Chondrocyte (in vitro differentiated cells): ENCODE measurements at regions not wholly inside any gene's neighbourhood (a gene's known extent, or its start where the extent isn't known, plus 50 kb on each side); places are given as distances from the start of the nearest gene placed in this dataset.
A peak's percentile ranks its signal among the peaks of the same experiment; 100 is the strongest.
"Not testable (repeated sequence)": the region's sequence is repeated elsewhere in the genome, so short reads cannot be mapped to it uniquely, and the experiment has no call there.

Experiments
- DNase-seq: peaks from one replicate; pipeline ENCODE4 v3.0.0; 2021; ENCODE audit warnings: mixed read lengths, low spot score
- H3K27ac Mint-ChIP-seq: one replicate; pipeline ENCODE4 v1.8.0; 2021; ENCODE audit warnings: mild to moderate bottlenecking, moderate library complexity, mixed read lengths; ENCODE audit not compliant: unreplicated experiment
- H3K27me3 Mint-ChIP-seq: 2 replicates; pipeline ENCODE4 v1.8.0; 2021; ENCODE audit warnings: low read depth, mixed read lengths
- H3K36me3 Mint-ChIP-seq: 2 replicates; pipeline ENCODE4 v1.8.0; 2021; ENCODE audit warnings: low read depth, mixed read lengths
- H3K4me1 Mint-ChIP-seq: 2 replicates; pipeline ENCODE4 v1.8.0; 2021; ENCODE audit warnings: low read depth, mild to moderate bottlenecking, mixed read lengths
- H3K4me3 Mint-ChIP-seq: one replicate; pipeline ENCODE4 v1.8.0; 2021; ENCODE audit warnings: mild to moderate bottlenecking, moderate library complexity, mixed read lengths; ENCODE audit not compliant: unreplicated experiment
- H3K9me3 Mint-ChIP-seq: 2 replicates; pipeline ENCODE4 v1.8.0; 2021; ENCODE audit warnings: low read depth, mixed read lengths
- CTCF ChIP-seq: fragments of 200-600 bp; sonication (generic); IDR thresholded peaks from 2 replicates; pipeline ENCODE4 v1.5.0; 2021; ENCODE audit warnings: antibody characterized with exemption, mild to moderate bottlenecking, moderate library complexity

- H3K27ac Mint-ChIP-seq = no peak overlapping the region
These were observed 275.7 kb upstream of the ZNF804A start for GRCh38 chr2:184322615-184323014.

GRCh38 chr2:184326066-184326465, 272.3 kb upstream of the ZNF804A start:
- Mint-ChIP-seq H3K36me3 (no peaks in the 10 kb centered on the region), H3K4me1 (no peaks in the 10 kb centered on the region), H3K9me3 (no peaks in the 10 kb centered on the region), H3K27me3 (peaks cover 15% of the 10 kb centered on the region), H3K4me3 (no peak overlapping the region), H3K27ac (no peak overlapping the region)
- TF ChIP-seq CTCF = no peak
- no peak for DNase-seq

More at GRCh38 chr2:184322615-184323014, 275.7 kb upstream of the ZNF804A start:
- peaks cover 16% of the 10 kb centered on the region for H3K27me3 Mint-ChIP-seq
- no peaks in the 10 kb centered on the region for H3K9me3 Mint-ChIP-seq
- H3K4me3 Mint-ChIP-seq = no peak overlapping the region
- TF ChIP-seq CTCF = no peak
- no peaks in the 10 kb centered on the region for H3K4me1 Mint-ChIP-seq
- no peak for DNase-seq
- H3K36me3 Mint-ChIP-seq = no peaks in the 10 kb centered on the region

GRCh38 chr2:184327805-184328204, 270.5 kb upstream of the ZNF804A start:
- peaks cover 15% of the 10 kb centered on the region for H3K27me3 Mint-ChIP-seq
- not testable (repeated sequence) for H3K9me3 Mint-ChIP-seq, H3K4me1 Mint-ChIP-seq, H3K36me3 Mint-ChIP-seq, H3K27ac Mint-ChIP-seq, H3K4me3 Mint-ChIP-seq
- peak; percentile 58 for DNase-seq

GRCh38 chr2:184330561-184330960, 267.8 kb upstream of the ZNF804A start:
- not testable (repeated sequence) for H3K4me3 Mint-ChIP-seq, H3K9me3 Mint-ChIP-seq, H3K36me3 Mint-ChIP-seq

GRCh38 chr2:184336688-184337087, 261.6 kb upstream of the ZNF804A start:
- no peak for TF ChIP-seq CTCF
- no peak for DNase-seq
- Mint-ChIP-seq H3K4me1 (no peaks in the 10 kb centered on the region), H3K36me3 (no peaks in the 10 kb centered on the region), H3K27me3 (peaks cover 9% of the 10 kb centered on the region), H3K4me3 (no peak overlapping the region), H3K27ac (no peak overlapping the region), H3K9me3 (no peaks in the 10 kb centered on the region)

More at GRCh38 chr2:184330561-184330960, 267.8 kb upstream of the ZNF804A start:
- H3K4me1 Mint-ChIP-seq, H3K27ac Mint-ChIP-seq, H3K27me3 Mint-ChIP-seq: not testable (repeated sequence)
- DNase-seq = peak; percentile 48

GRCh38 chr2:184338771-184339170, 259.6 kb upstream of the ZNF804A start:
- Mint-ChIP-seq H3K36me3 (no peaks in the 10 kb centered on the region), H3K27ac (no peak overlapping the region), H3K27me3 (peaks cover 6% of the 10 kb centered on the region), H3K4me3 (no peak overlapping the region), H3K4me1 (no peaks in the 10 kb centered on the region), H3K9me3 (no peaks in the 10 kb centered on the region)
- DNase-seq = no peak
- no peak for TF ChIP-seq CTCF
